GM18508 (cell line): ENCODE measurements at regions not wholly inside any gene's neighbourhood (a gene's known extent, or its start where the extent isn't known, plus 50 kb on each side); places are given as distances from the start of the nearest gene placed in this dataset.
"Not testable (repeated sequence)": the region's sequence is repeated elsewhere in the genome, so short reads cannot be mapped to it uniquely, and the experiment has no call there.

Experiments used
- ATAC-seq: cut with Tn5 transposase; IDR thresholded peaks from one replicate; pipeline ENCODE4 v1.9.1; 2021; ENCODE audit warnings: moderate number of reproducible peaks; ENCODE audit not compliant: insufficient read depth, unreplicated experiment

- no peak for ATAC-seq
Observed at GRCh38 chr9:110007477-110008270, 200.3 kb downstream of the C9orf152 start.

- ATAC-seq = no peak
Observed at GRCh38 chr9:110008663-110009062, 199.3 kb downstream of the C9orf152 start.

GRCh38 chr9:110011628-110012320, 196.2 kb downstream of the C9orf152 start:
- no peak for ATAC-seq

- no peak for ATAC-seq
Observed at GRCh38 chr9:110013064-110013463, 194.9 kb downstream of the C9orf152 start.

- no peak for ATAC-seq
Observed at GRCh38 chr9:110015759-110016158, 192.2 kb downstream of the C9orf152 start.

GRCh38 chr9:110016340-110016739, 191.6 kb downstream of the C9orf152 start:
- no peak for ATAC-seq

GRCh38 chr9:110020216-110020615, 187.7 kb downstream of the C9orf152 start:
- not testable (repeated sequence) for ATAC-seq

- ATAC-seq = peak; percentile 95
Observed at GRCh38 chr9:110021891-110022290, 186.1 kb downstream of the C9orf152 start.

GRCh38 chr9:110023221-110023620, 184.7 kb downstream of the C9orf152 start:
- ATAC-seq = not testable (repeated sequence)

- ATAC-seq = no peak
Observed at GRCh38 chr9:110025551-110026170, 182.3 kb downstream of the C9orf152 start.

- no peak for ATAC-seq
Observed at GRCh38 chr9:110027671-110028081, 180.3 kb downstream of the C9orf152 start.

- ATAC-seq = no peak
Observed at GRCh38 chr9:110028271-110028670, 179.7 kb downstream of the C9orf152 start.

GRCh38 chr9:110028676-110029075, 179.3 kb downstream of the C9orf152 start:
- ATAC-seq = no peak

- ATAC-seq = no peak
Observed at GRCh38 chr9:110029429-110029955, 178.5 kb downstream of the C9orf152 start.

- ATAC-seq = no peak
Observed at GRCh38 chr9:110029956-110030480, 177.9 kb downstream of the C9orf152 start.

GRCh38 chr9:110030632-110031031, 177.3 kb downstream of the C9orf152 start:
- no peak for ATAC-seq

GRCh38 chr9:110031511-110032173, 176.3 kb downstream of the C9orf152 start:
- ATAC-seq = no peak

- ATAC-seq = not testable (repeated sequence)
Observed at GRCh38 chr9:110032532-110032931, 175.4 kb downstream of the C9orf152 start.

GRCh38 chr9:110033869-110034268, 174.1 kb downstream of the C9orf152 start:
- ATAC-seq = no peak

- no peak for ATAC-seq
Observed at GRCh38 chr9:110036286-110036685, 171.7 kb downstream of the C9orf152 start.
